ENCODE measurements at regions not wholly inside any gene's neighbourhood (a gene's known extent, or its start where the extent isn't known, plus 50 kb on each side); places are given as distances from the start of the nearest gene placed in this dataset.
"Not testable (repeated sequence)": the region's sequence is repeated elsewhere in the genome, so short reads cannot be mapped to it uniquely, and the experiment has no call there.

DNA sequence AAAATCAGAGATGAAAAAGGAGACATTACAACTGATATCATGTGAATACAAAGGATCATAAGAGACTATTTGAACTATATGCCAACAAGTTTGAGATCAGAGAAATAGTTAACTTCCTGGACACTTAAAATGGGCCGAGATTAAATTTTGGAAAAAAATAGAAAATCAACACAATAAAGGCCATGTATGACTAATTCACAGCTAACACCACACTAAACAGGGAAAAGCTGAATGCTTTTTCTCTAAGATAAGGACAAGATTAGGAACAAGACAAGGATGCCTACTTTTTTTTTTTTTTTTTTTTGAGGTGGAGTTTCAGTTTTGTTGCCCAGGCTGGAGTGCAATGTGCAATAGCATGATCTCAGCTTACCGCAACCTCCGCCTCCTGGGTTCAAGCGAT is 151.4 kb upstream of the MAGI2 start:
- TF ChIP-seq, protein P1, sequence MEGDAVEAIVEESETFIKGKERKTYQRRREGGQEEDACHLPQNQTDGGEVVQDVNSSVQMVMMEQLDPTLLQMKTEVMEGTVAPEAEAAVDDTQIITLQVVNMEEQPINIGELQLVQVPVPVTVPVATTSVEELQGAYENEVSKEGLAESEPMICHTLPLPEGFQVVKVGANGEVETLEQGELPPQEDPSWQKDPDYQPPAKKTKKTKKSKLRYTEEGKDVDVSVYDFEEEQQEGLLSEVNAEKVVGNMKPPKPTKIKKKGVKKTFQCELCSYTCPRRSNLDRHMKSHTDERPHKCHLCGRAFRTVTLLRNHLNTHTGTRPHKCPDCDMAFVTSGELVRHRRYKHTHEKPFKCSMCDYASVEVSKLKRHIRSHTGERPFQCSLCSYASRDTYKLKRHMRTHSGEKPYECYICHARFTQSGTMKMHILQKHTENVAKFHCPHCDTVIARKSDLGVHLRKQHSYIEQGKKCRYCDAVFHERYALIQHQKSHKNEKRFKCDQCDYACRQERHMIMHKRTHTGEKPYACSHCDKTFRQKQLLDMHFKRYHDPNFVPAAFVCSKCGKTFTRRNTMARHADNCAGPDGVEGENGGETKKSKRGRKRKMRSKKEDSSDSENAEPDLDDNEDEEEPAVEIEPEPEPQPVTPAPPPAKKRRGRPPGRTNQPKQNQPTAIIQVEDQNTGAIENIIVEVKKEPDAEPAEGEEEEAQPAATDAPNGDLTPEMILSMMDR (IDR thresholded peaks at IDR 0.05) = no peak
- H3K4me3 ChIP-seq = no peak overlapping the region
- no peak for DNase-seq
- intact Hi-C loops (cut with DNase I; ENCODE audit: low total_unique reads) = no loop called here
- no peaks in the 10 kb centered on the region for H3K27me3 ChIP-seq
- H3K27ac ChIP-seq = no peak overlapping the region
- no peaks in the 10 kb centered on the region for H3K4me1 ChIP-seq
- no peaks in the 10 kb centered on the region for H3K9me3 ChIP-seq
- H3K36me3 ChIP-seq = no peaks in the 10 kb centered on the region

GRCh38 chr7:79598351-79598750 is 144.9 kb upstream of the MAGI2 start:
- no peak overlapping the region for H3K4me3 ChIP-seq
- no peak for DNase-seq
- TF ChIP-seq, protein P1 (IDR thresholded peaks at IDR 0.05) = no peak

GRCh38 chr7:79594671-79595070 is 141.2 kb upstream of the MAGI2 start:
- H3K36me3 ChIP-seq; H3K4me1 ChIP-seq; H3K9me3 ChIP-seq; H3K27ac ChIP-seq; intact Hi-C loops (cut with DNase I; ENCODE audit: low total_unique reads); DNase-seq; H3K27me3 ChIP-seq; H3K4me3 ChIP-seq: not testable (repeated sequence)

More at GRCh38 chr7:79598351-79598750, 144.9 kb upstream of the MAGI2 start:
- no peaks in the 10 kb centered on the region for H3K4me1 ChIP-seq
- no peak overlapping the region for H3K27ac ChIP-seq
- intact Hi-C loops (cut with DNase I; ENCODE audit: low total_unique reads) = no loop called here
- no peaks in the 10 kb centered on the region for H3K9me3 ChIP-seq
- H3K27me3 ChIP-seq = no peaks in the 10 kb centered on the region
- H3K36me3 ChIP-seq = no peaks in the 10 kb centered on the region

DNA sequence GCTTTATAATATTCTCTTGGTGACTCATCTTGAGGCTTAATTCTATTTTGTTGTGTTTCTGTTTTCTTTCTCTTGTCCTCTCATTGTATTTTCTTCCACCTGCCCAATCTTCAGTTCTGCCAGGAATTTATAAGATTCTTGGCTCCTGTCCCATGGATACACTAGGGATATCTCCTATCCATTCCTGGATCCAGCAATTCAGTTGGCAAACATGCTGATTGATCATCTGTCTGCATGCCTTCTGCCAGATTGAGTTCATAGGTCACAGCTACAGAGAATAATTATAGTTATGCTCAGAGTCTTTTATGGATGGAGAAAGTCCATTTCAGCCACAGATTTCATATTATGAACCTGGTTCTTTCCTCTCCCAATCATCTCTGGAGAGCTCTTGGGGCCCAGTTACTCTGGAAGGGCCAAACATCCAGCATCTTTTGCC is 140.4 kb upstream of the MAGI2 start:
- DNase-seq = no peak

GRCh38 chr7:79590916-79591623 is 137.6 kb upstream of the MAGI2 start:
- TF ChIP-seq, protein P1 (IDR thresholded peaks at IDR 0.05) = no peak
- DNase-seq = no peak
- intact Hi-C loops (cut with DNase I; ENCODE audit: low total_unique reads) = no loop called here

More for the DNA sequence above, 140.4 kb upstream of the MAGI2 start:
- no peaks in the 10 kb centered on the region for H3K4me1 ChIP-seq
- H3K4me3 ChIP-seq = no peak overlapping the region
- no peaks in the 10 kb centered on the region for H3K27me3 ChIP-seq
- H3K36me3 ChIP-seq = no peaks in the 10 kb centered on the region
- TF ChIP-seq, protein P1 (IDR thresholded peaks at IDR 0.05) = no peak
- H3K9me3 ChIP-seq = no peaks in the 10 kb centered on the region
- intact Hi-C loops (cut with DNase I; ENCODE audit: low total_unique reads) = no loop called here
- H3K27ac ChIP-seq = no peak overlapping the region

DNA sequence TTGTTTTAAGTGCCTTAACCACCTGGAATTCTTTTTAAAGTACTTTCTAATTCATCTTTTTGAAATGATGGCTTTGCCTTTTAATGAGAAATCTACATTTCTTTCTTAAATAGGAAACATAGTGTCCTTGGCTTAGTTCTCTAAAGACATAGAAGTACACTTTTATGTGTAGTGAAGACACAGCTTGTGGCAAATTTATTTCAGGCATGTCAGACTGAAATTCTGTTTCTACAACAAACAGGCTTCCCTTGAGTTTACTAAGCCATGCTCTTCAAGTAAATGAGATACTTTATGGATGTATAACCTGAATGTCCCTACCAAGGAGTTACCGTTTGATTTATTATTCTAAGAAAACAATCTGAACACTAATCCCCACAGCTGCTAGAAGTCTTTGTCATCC is 136.9 kb upstream of the MAGI2 start:
- Histone ChIP-seq H3K36me3 (no peaks in the 10 kb centered on the region), H3K27me3 (no peaks in the 10 kb centered on the region), H3K9me3 (no peaks in the 10 kb centered on the region), H3K4me3 (no peak overlapping the region), H3K27ac (no peak overlapping the region), H3K4me1 (no peaks in the 10 kb centered on the region)
- TF ChIP-seq, protein P1 (IDR thresholded peaks at IDR 0.05) = no peak
- intact Hi-C loops (cut with DNase I; ENCODE audit: low total_unique reads) = no loop called here
- DNase-seq = no peak

More at GRCh38 chr7:79590916-79591623, 137.6 kb upstream of the MAGI2 start:
- H3K9me3 ChIP-seq = no peaks in the 10 kb centered on the region
- no peaks in the 10 kb centered on the region for H3K36me3 ChIP-seq
- no peak overlapping the region for H3K27ac ChIP-seq
- no peaks in the 10 kb centered on the region for H3K4me1 ChIP-seq
- no peak overlapping the region for H3K4me3 ChIP-seq
- no peaks in the 10 kb centered on the region for H3K27me3 ChIP-seq

Data from tibial artery (tissue), 4 donors.